Ovary (tissue), 3 donors: ENCODE measurements at regions not wholly inside any gene's neighbourhood (a gene's known extent, or its start where the extent isn't known, plus 50 kb on each side); places are given as distances from the start of the nearest gene placed in this dataset.

Source experiments
- POLR2A ChIP-seq: fragments of 450-650 bp; IDR thresholded peaks from one replicate; pipeline ENCODE4 v1.6.1; 2017; ENCODE audit warnings: antibody characterized with exemption, mild to moderate bottlenecking, moderate library complexity
- TF ChIP-seq, protein P1 (sequence below), 3 donors: fragments of 450-650 bp in 2 of 3; fragments of 200-600 bp in 1 of 3; IDR thresholded peaks; one replicate each; pipeline versions ENCODE4 v1.5.1 to v1.8.0; 2016 to 2022; ENCODE audit warnings: antibody characterized with exemption in 3 of 3, mild to moderate bottlenecking in 1 of 3
- donor health status: DM: no; HTN: no; CAD: no.

DNA sequence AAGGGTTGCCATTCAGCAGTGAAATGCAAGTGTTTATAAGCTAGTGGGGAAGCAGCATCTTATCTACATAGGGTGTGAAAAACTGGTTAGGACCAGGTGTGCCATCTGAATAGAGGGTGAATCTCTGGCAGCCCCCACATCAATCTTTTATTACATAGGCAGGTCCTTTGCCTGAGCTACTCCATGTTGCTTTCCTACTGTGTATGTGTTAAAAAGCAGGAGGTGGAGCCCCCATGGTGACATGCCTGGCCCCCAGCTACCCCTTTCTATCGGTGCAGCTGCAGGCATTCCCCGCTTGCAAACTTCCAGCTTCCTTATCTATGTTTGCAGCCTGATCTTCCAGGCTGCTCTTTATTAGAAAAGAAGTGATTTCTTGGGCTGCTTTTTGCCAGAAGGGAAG, 353.5 kb downstream of the SPATA31D1 start:
- TF ChIP-seq POLR2A, result no peak
- TF ChIP-seq, protein P1, sequence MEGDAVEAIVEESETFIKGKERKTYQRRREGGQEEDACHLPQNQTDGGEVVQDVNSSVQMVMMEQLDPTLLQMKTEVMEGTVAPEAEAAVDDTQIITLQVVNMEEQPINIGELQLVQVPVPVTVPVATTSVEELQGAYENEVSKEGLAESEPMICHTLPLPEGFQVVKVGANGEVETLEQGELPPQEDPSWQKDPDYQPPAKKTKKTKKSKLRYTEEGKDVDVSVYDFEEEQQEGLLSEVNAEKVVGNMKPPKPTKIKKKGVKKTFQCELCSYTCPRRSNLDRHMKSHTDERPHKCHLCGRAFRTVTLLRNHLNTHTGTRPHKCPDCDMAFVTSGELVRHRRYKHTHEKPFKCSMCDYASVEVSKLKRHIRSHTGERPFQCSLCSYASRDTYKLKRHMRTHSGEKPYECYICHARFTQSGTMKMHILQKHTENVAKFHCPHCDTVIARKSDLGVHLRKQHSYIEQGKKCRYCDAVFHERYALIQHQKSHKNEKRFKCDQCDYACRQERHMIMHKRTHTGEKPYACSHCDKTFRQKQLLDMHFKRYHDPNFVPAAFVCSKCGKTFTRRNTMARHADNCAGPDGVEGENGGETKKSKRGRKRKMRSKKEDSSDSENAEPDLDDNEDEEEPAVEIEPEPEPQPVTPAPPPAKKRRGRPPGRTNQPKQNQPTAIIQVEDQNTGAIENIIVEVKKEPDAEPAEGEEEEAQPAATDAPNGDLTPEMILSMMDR (IDR thresholded peaks at IDR 0.05), result no peak
